MCF 10A (cell line): ENCODE measurements at regions not wholly inside any gene's neighbourhood (a gene's known extent, or its start where the extent isn't known, plus 50 kb on each side); places are given as distances from the start of the nearest gene placed in this dataset.

Source experiments
- BruUV-seq: library from RNA; stranded (reverse); fragments of 400-500 nt; replicated peaks from 2 replicates; lab custom pipeline; 2021; lab: Mats Ljungman, UMichigan
- CTCF ChIA-PET: fragments of 300-600 bp; sonication (Branson Sonifier 250); formaldehyde crosslinking; extraction: SDS; loops from one replicate; lab custom pipeline; 2021; ENCODE audit warnings: antibody characterized with exemption, inconsistent platforms; lab: Yijun Ruan, JAX
- POLR2A ChIA-PET: fragments of 300-600, 350-650 bp; sonication (Branson Sonifier 250); formaldehyde crosslinking; extraction: SDS; loops from one replicate; lab custom pipeline; 2020; ENCODE audit warnings: antibody characterized with exemption, inconsistent platforms; lab: Yijun Ruan, JAX
- DNase-seq: peaks from one replicate; pipeline ENCODE4 v3.0.0-alpha.2; 2018; ENCODE audit not compliant: unreplicated experiment
- H3K27ac Mint-ChIP-seq: one replicate; pipeline ENCODE4 v1.8.0; 2022; ENCODE audit warnings: mild to moderate bottlenecking, low read depth, mixed read lengths; ENCODE audit not compliant: unreplicated experiment
- H3K27me3 Mint-ChIP-seq: one replicate; pipeline ENCODE4 v1.8.0; 2022; ENCODE audit warnings: mixed read lengths; ENCODE audit not compliant: insufficient read depth, unreplicated experiment
- H3K36me3 Mint-ChIP-seq: one replicate; pipeline ENCODE4 v1.8.0; 2022; ENCODE audit warnings: mild to moderate bottlenecking, moderate library complexity, mixed read lengths; ENCODE audit not compliant: insufficient read depth, unreplicated experiment
- H3K4me1 Mint-ChIP-seq: one replicate; pipeline ENCODE4 v1.8.0; 2022; ENCODE audit warnings: mixed read lengths; ENCODE audit not compliant: insufficient read depth, unreplicated experiment
- H3K4me3 Mint-ChIP-seq: one replicate; pipeline ENCODE4 v1.8.0; 2022; ENCODE audit warnings: mild to moderate bottlenecking, moderate library complexity, mixed read lengths; ENCODE audit not compliant: unreplicated experiment
- H3K9me3 Mint-ChIP-seq: one replicate; pipeline ENCODE4 v1.8.0; 2022; ENCODE audit warnings: mixed read lengths; ENCODE audit not compliant: unreplicated experiment
- intact Hi-C: fragments of 100-400 bp; cut with micrococcal nuclease; formaldehyde crosslinking; loops from 2 replicates; pipeline ENCODE4 v1.14.1; 2022
- TF ChIP-seq, protein P1 (sequence below): fragments of 200-600 bp; IDR thresholded peaks from one replicate; pipeline ENCODE4 v1.8.0; 2022; ENCODE audit warnings: antibody characterized with exemption, mild to moderate bottlenecking; ENCODE audit not compliant: unreplicated experiment

DNA sequence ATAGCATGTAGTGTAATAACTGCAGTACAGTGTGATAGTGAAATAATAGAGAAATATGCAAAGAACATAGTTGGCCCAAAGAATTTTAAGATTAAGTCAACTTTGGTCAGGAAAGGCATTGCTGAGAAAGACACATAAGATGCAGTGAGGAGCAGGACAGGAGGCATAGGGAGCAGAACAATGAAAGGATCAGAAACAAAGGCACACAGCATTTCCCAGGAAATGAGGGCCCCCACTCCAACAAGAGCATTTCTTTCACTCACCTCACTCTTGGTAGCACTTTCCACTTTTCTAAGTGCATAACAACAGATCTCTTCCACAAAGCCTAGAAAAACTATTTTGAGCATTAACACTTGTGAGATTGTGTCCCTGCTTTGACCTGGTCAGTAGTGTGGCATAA lies 238.4 kb upstream of the FAT3 start:
- no peaks in the 10 kb centered on the region for H3K36me3 Mint-ChIP-seq
- intact Hi-C loops = loop anchor here (10.0 kb wide), 1 partner anchor 131 kb away; no protein-coding TSS in a partner anchor
- TF ChIP-seq, protein P1, sequence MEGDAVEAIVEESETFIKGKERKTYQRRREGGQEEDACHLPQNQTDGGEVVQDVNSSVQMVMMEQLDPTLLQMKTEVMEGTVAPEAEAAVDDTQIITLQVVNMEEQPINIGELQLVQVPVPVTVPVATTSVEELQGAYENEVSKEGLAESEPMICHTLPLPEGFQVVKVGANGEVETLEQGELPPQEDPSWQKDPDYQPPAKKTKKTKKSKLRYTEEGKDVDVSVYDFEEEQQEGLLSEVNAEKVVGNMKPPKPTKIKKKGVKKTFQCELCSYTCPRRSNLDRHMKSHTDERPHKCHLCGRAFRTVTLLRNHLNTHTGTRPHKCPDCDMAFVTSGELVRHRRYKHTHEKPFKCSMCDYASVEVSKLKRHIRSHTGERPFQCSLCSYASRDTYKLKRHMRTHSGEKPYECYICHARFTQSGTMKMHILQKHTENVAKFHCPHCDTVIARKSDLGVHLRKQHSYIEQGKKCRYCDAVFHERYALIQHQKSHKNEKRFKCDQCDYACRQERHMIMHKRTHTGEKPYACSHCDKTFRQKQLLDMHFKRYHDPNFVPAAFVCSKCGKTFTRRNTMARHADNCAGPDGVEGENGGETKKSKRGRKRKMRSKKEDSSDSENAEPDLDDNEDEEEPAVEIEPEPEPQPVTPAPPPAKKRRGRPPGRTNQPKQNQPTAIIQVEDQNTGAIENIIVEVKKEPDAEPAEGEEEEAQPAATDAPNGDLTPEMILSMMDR = no peak
- peaks cover 15% of the 10 kb centered on the region for H3K4me1 Mint-ChIP-seq
- peaks cover 10% of the 10 kb centered on the region for H3K9me3 Mint-ChIP-seq
- ChIA-PET CTCF (no interaction called here), POLR2A (no interaction called here)
- DNase-seq = no peak
- H3K4me3 Mint-ChIP-seq = no peak overlapping the region
- peak overlapping the region; percentile 5 for H3K27ac Mint-ChIP-seq
- BruUV-seq = no TSS peak
- H3K27me3 Mint-ChIP-seq = no peaks in the 10 kb centered on the region

DNA sequence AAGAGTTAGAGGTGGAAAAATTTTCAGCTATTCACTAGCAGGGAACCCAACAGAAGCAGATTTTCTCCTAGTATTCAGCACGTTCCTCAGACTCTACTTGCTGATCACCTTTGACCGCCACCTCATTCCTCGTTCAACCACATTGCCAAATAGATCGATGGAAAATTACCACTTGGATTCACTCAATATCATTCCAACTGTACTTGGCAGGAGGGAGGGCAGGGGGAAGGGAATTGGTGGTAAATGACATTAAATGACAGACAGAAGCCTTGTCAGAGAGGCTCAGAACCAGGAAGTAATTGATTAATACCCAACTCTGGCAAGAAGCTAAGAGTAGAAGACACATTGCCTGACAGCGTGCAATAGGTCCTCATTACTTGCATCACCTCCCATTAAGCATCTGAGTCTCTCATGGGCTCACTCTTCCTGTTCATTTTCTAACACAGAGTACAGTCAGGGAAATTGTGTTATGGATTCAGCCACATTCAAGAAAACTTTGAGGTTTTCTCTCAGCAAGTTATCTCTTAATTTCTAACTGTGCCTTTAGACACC lies 240.5 kb upstream of the FAT3 start:
- ChIA-PET POLR2A (no interaction called here), CTCF (interaction anchor here (0.6 kb wide), 1 partner anchor 797 kb away, joined by 3 read pairs; no protein-coding TSS in a partner anchor)
- Mint-ChIP-seq H3K4me1 (peaks cover 22% of the 10 kb centered on the region), H3K36me3 (no peaks in the 10 kb centered on the region), H3K27me3 (no peaks in the 10 kb centered on the region), H3K9me3 (peaks cover 9% of the 10 kb centered on the region), H3K27ac (peak overlapping the region; percentile 46), H3K4me3 (no peak overlapping the region)
- TF ChIP-seq, protein P1 = no peak
- no TSS peak for BruUV-seq
- no peak for DNase-seq
- intact Hi-C loops = loop anchor here (10.0 kb wide), 1 partner anchor 129 kb away; no protein-coding TSS in a partner anchor

DNA sequence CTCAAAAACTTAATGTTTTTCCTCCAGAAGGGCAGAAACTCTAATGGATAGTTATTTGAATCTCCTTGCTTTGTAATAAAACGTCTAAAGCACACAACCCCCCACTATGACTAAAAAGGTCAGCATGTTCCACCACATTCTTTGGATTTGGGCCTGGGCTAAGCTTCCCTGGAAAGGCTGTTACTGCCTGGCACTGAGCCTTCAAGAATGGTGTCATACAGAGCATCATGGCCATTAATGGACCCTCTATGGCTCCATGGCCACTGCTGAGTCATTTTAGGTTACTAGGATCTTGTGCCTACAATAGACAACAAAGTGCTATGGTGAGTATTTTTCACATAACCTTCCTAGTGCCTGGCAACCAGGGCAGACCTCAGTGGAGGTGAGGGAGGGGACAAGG lies 242.6 kb upstream of the FAT3 start:
- TF ChIP-seq, protein P1 = no peak
- no TSS peak for BruUV-seq
- POLR2A ChIA-PET = interaction anchor here (1.2 kb wide), 1 partner anchor 9 kb away, joined by 3 read pairs; no protein-coding TSS in a partner anchor
- CTCF ChIA-PET = interaction anchor here (0.6 to 0.7 kb wide), 2 partner anchors 1051 to 1504 kb away, joined by 3 read pairs; no protein-coding TSS in a partner anchor
- Mint-ChIP-seq H3K27ac (peak overlapping the region; percentile 98), H3K36me3 (no peaks in the 10 kb centered on the region), H3K4me3 (peak overlapping the region; percentile 44), H3K27me3 (no peaks in the 10 kb centered on the region), H3K9me3 (no peaks in the 10 kb centered on the region), H3K4me1 (peaks cover 34% of the 10 kb centered on the region)
- intact Hi-C loops = loop anchor here (10.0 kb wide), 1 partner anchor 127 kb away; no protein-coding TSS in a partner anchor
- DNase-seq = peak; percentile 95

DNA sequence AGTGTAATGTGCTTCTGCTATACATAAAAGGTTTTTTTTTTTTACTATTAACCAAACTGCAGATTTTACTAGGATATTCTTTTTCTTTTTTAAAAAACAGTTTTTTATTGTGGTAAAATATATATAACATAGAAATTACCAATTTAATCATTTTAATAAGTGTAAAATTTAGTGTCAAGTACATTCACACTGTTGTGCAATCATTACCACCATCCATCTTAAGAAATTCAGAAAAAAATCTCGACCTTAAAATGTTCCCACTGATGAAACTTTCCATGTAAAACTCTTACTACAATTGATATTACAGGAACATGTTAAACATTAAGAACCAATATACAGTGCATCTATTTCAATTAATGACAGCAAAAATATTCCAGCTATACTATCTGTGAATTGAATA lies 244.8 kb upstream of the FAT3 start:
- peaks cover 41% of the 10 kb centered on the region for H3K4me1 Mint-ChIP-seq
- POLR2A ChIA-PET = interaction anchor here (1.1 to 1.4 kb wide), 2 partner anchors 11 to 13 kb away, joined by 3 to 4 read pairs; no protein-coding TSS in a partner anchor
- DNase-seq = no peak
- intact Hi-C loops = loop anchor here (10.0 kb wide), 1 partner anchor 125 kb away; no protein-coding TSS in a partner anchor
- H3K36me3 Mint-ChIP-seq = no peaks in the 10 kb centered on the region
- CTCF ChIA-PET = no interaction called here
- no peak overlapping the region for H3K27ac Mint-ChIP-seq
- H3K9me3 Mint-ChIP-seq = no peaks in the 10 kb centered on the region
- H3K27me3 Mint-ChIP-seq = no peaks in the 10 kb centered on the region
- no TSS peak for BruUV-seq
- H3K4me3 Mint-ChIP-seq = no peak overlapping the region
- TF ChIP-seq, protein P1 = no peak
